GM21717 (cell line): ENCODE measurements at regions not wholly inside any gene's neighbourhood (a gene's known extent, or its start where the extent isn't known, plus 50 kb on each side); places are given as distances from the start of the nearest gene placed in this dataset.

Source experiments
- ATAC-seq: cut with Tn5 transposase; IDR thresholded peaks from one replicate; pipeline ENCODE4 v1.9.1; 2021; ENCODE audit warnings: mild to moderate bottlenecking, moderate library complexity; ENCODE audit not compliant: unreplicated experiment

GRCh38 chr10:78312197-78313047, 278.8 kb downstream of the RPS24 start:
- ATAC-seq: no peak

GRCh38 chr10:78313048-78313381, 279.4 kb downstream of the RPS24 start:
- ATAC-seq: no peak

- ATAC-seq: no peak
These were observed 280.0 kb downstream of the RPS24 start for GRCh38 chr10:78313636-78314035.

- ATAC-seq: no peak
These were observed 281.0 kb downstream of the RPS24 start for GRCh38 chr10:78314651-78315050.

- no peak for ATAC-seq
These were observed 282.8 kb downstream of the RPS24 start for GRCh38 chr10:78316451-78316931.

- no peak for ATAC-seq
These were observed 284.6 kb downstream of the RPS24 start for GRCh38 chr10:78318305-78318704.

GRCh38 chr10:78319371-78319770, 285.7 kb downstream of the RPS24 start:
- no peak for ATAC-seq

GRCh38 chr10:78319841-78320240, 286.2 kb downstream of the RPS24 start:
- no peak for ATAC-seq

- ATAC-seq: no peak
These were observed 286.8 kb downstream of the RPS24 start for GRCh38 chr10:78320506-78320905.

- ATAC-seq: no peak
These were observed 287.3 kb downstream of the RPS24 start for GRCh38 chr10:78321000-78321399.

GRCh38 chr10:78321500-78321899, 287.8 kb downstream of the RPS24 start:
- ATAC-seq: no peak

GRCh38 chr10:78326372-78326771, 292.7 kb downstream of the RPS24 start:
- ATAC-seq: no peak

GRCh38 chr10:78327778-78328591, 294.3 kb downstream of the RPS24 start:
- ATAC-seq: no peak

- no peak for ATAC-seq
These were observed 295.1 kb downstream of the RPS24 start for GRCh38 chr10:78328592-78329404.

GRCh38 chr10:78330884-78331283, 297.2 kb downstream of the RPS24 start:
- no peak for ATAC-seq

GRCh38 chr10:78331391-78331922, 297.8 kb downstream of the RPS24 start:
- no peak for ATAC-seq

- no peak for ATAC-seq
These were observed 298.3 kb downstream of the RPS24 start for GRCh38 chr10:78332012-78332411.

- no peak for ATAC-seq
These were observed 299.0 kb downstream of the RPS24 start for GRCh38 chr10:78332657-78333056.

- ATAC-seq: no peak
These were observed 299.9 kb downstream of the RPS24 start for GRCh38 chr10:78333362-78334143.

GRCh38 chr10:78335371-78335690, 301.7 kb downstream of the RPS24 start:
- no peak for ATAC-seq
